HG02798 (cell line): ENCODE measurements at regions not wholly inside any gene's neighbourhood (a gene's known extent, or its start where the extent isn't known, plus 50 kb on each side); places are given as distances from the start of the nearest gene placed in this dataset.

Experiments used
- ATAC-seq: cut with Tn5 transposase; IDR thresholded peaks from one replicate; pipeline ENCODE4 v1.9.1; 2021; ENCODE audit warnings: mild to moderate bottlenecking; ENCODE audit not compliant: unreplicated experiment, poor library complexity

DNA sequence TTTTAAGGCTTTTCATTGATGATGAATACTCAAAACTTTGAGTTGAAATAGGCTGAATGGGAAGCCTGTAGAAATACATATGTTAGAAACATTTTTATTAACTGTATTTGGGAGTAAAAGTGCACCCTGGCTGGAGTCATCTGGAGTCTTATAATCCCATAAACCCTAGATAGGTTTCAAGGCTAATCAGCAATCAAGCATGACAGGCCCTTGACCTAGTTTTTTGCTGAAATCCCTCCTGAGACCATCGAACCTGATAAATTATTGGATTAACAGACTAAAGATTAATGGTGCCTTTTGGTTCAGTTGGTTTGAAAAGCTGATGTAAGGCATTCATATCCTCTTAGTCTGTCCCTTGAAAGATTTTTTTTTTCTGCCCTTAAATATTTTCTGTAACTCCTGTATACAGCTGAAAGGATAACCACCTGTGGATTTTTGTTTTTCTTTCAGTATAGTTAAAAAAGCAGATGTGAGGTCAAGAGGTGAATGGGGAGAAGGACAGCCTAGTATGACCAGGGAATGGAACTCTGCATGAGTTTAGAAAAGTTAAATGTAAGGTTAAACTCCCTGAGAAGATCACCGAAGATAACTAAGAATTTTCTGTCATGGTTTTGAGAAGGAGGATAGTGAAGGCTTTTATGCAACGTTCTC is 69.4 kb upstream of the STXBP5L start:
- ATAC-seq: peak; percentile 28

- peak; percentile 56 for ATAC-seq
Observed at GRCh38 chr3:120839120-120839519, 68.9 kb upstream of the STXBP5L start.

GRCh38 chr3:120841264-120841663 is 66.7 kb upstream of the STXBP5L start:
- ATAC-seq: no peak

DNA sequence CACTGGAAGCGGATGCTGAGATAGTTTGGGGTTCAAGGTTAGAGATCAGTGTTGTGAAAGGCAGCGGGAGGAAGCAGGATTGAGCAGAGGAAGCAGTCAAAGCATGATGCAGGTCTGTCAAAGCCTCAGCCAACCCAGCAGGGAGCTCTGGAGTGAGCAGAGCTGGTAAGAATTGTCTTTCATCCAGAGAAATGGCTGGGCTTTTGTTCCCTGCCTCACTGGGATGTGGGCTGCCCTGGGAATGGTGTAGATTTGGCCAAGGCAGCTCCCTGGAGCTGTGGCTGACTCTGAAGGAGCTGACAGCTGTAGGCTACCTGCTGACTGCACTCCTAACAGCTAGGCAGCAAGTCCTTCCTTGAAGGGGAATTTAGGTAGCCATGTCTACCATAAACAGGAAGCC is 61.9 kb upstream of the STXBP5L start:
- no peak for ATAC-seq

GRCh38 chr3:120848503-120848902 is 59.5 kb upstream of the STXBP5L start:
- ATAC-seq: no peak

DNA sequence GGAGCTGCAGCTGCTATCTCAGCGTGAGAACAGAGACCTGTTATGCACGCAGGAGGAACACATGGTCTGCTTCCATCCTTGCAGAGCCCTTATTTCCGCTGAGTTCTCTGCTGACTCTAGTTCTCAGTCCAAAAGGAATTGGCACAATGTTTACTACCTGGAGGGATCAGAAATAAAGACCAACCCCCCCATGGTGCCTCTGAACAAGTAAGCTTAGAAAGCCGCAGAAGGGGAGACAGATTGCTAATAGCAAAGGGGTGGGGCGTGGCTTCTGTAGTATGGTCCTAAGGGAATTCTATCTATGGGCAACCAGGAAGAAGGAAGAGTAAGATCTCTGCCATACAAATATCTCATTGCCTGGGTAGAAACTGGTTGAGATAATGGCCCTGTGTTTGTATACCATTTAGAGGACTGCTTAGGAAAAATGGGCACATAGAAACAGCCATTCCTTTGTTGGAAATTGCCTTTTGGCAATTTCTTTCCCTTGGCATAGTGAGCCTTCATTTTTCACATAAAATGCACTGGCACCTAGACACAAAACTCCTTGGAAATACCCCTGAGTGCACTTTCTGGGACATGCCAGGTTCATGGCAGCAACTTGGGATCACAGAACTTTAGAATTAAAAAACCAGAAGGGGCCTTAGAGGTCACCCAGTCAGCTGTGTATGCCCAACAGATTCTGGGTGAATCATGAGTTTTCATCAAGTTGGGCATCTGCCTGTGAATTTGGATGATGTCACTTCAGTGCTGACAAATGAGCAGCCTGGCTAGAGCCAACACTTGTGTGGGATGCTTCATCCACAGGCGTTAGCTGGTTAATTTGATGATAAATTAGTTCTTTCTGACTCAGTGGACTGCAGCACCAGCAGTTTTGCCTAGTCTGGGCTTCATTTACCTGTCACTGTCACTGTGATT is 57.4 kb upstream of the STXBP5L start:
- ATAC-seq: no peak

GRCh38 chr3:120852412-120852811 is 55.6 kb upstream of the STXBP5L start:
- no peak for ATAC-seq

DNA sequence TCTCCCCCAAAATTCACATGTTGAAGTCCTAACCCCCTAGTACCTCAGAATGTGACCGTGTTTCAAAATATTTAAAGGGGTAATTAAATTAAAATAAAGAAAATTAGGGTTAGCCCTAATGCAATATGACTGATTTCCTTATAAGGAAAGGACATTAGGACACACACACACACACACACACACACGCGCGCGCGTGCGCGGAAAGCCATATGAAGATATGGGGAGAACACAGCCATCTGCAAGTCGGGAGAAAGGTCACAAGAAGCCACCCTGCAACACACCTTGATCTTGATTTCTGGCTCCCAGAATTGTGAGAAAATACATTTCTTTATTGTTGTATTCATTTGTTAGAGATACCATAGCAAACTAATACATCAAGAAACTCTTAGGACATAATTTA is 54.6 kb upstream of the STXBP5L start:
- no peak for ATAC-seq

- no peak for ATAC-seq
Observed at GRCh38 chr3:120854908-120855526, 53.0 kb upstream of the STXBP5L start.

DNA sequence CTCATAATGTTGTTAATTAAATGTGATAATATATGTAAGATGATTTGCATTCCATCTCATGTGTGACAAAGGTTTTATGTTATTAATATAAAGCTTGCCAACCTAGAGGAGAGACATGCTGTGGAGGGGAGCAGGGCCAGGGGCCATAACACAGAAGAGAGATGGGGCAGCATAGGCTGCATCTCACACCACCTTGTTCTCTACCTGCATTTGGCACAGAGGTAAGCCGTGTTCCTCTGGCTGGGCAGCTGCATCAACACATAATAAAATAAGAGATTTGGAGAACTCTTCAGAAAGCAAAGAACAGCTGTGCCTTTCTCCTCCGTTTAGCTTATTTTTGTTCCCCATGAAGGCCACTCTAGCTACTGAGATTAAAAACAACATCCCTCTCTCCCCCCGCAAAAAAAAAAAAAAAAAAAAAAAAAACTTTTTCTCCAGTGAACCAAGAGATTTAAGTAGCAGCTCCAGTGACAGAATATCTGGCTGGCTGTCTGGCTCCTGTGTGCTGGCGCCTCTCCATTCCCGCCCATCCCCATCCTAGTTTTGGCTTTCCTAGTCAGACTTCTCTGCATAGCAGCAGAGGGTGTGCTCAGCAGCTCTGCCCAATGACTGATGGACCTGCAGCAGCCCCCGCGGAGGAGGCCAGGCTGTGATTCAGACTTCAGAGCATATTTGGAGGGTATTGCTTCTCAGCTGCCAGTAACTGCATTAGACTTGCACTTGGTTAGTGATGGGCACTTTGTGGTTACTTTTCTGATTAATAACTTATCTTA is 52.2 kb upstream of the STXBP5L start:
- no peak for ATAC-seq
